D341Med (cell line): ENCODE measurements at regions not wholly inside any gene's neighbourhood (a gene's known extent, or its start where the extent isn't known, plus 50 kb on each side); places are given as distances from the start of the nearest gene placed in this dataset.

Experiments used
- DNase-seq: peaks from one replicate; pipeline ENCODE4 v3.0.0; 2012; ENCODE audit warnings: low spot score

- DNase-seq: no peak
These were observed 749.5 kb downstream of the KCNJ18 start for GRCh38 chr17:22441776-22442175.

DNA sequence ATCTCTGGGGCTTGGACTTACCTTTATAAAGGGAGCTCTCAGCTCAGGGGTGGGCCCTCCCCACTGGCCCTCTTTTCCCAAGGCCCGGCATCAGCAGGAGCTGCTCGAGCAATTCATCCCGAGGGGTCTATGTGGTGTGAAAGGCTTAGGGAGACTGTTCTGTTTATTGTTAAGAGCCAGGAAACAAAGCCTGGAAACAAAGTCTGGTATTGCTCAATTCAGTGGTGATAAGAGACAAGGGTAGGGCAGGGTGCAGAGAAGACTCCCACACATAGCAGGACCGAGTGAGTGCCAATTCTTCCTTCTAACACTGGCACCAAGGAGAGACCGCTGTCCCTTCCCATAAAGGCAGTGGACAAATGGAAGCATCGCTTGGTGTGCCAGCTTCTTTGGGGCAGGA is 750.7 kb downstream of the KCNJ18 start:
- no peak for DNase-seq

DNA sequence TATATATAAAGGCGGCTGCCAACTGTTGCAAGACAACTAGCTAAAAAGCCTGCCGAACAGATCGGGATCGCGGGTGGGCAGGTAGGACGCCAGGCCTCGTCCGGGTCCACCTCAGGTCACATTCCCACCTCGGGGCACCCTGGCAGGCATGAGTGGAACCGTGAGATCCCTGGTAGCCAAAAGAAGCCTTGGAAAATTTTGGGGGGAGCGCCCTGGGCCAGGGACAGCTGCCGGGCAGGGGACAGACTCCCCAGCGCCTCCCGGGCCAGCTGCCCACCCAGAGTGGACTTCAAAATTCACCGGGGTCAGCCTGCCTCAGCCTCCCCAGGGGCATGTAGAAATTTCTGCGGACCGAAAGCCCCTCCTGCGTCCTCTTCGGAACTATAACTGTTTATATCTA is 760.9 kb downstream of the KCNJ18 start:
- no peak for DNase-seq

DNA sequence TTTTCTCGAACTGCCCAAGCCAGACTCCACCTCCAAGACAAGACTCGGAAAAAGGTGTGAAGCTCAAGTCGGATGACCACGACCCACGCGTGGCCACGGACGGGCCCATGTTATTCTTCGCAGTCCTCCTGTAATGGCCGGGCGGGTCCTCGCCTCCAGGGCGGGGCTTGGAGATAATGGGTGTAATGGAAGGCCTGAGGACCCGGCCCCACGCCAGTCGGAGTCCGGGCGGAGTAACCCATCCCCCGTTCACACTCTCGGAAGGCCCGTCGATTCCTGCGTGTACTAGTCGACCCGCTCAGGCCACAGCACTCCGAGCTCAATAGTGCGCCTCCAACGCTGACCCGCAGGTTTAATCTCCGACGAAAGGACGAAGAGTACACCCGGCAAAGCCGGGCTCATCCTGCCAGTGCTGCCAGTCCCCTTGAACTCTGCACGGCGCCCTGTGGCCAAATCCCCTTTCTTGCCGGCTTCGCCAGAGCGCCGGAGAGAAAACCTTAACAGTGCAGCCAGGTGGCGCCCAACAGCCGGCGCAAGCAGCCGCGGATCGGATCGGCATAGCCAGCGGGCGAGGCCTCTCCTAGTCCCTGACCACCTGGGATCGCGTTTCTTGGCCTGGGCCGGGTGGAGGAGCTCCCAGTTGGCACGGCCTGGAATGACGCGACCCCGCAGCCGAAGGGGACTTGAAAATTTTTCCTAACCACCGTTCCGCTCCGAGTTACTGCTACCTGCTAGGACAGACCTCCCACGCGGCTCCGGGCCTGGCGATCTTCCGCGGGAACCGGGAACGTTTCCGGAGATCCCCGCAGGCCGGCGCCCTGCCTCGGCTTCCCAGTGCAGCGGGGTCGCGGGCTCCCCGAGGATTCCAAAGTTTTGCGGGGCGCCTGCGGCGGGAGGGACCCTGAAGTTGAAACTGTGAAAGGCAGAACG is 762.0 kb downstream of the KCNJ18 start:
- no peak for DNase-seq

DNA sequence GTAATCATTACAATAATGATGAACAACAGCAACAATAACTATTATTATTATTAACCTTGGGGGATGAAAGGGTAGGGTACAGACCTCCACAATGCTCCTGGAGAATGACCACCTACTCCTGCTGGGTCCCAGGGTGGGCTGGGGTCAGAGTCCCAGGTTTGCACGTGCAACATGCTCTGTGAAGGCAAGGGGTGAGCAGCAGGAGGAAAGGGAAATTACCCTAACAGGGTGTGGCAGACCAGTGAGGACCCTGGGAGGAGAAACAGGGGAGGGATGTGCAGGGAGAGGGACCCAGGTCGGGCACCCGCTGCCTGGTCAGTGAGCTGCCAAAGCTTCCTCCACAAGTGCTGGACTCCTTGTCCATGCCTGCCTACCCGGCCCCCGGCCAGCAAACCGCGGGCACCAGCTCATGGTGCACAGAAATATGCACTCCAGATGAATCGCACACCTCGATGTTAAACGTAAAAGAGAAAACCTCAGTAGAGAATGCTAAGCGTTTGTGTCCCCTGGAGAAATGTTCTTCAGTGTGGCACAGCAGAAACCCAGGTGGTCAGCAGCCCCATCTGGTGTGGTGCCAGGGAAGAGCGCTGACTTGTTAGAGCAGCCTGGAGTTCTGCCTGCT is 767.1 kb downstream of the KCNJ18 start:
- DNase-seq: no peak

GRCh38 chr17:22459953-22460350 is 767.6 kb downstream of the KCNJ18 start:
- no peak for DNase-seq

GRCh38 chr17:22460461-22461063 is 768.2 kb downstream of the KCNJ18 start:
- DNase-seq: no peak

DNA sequence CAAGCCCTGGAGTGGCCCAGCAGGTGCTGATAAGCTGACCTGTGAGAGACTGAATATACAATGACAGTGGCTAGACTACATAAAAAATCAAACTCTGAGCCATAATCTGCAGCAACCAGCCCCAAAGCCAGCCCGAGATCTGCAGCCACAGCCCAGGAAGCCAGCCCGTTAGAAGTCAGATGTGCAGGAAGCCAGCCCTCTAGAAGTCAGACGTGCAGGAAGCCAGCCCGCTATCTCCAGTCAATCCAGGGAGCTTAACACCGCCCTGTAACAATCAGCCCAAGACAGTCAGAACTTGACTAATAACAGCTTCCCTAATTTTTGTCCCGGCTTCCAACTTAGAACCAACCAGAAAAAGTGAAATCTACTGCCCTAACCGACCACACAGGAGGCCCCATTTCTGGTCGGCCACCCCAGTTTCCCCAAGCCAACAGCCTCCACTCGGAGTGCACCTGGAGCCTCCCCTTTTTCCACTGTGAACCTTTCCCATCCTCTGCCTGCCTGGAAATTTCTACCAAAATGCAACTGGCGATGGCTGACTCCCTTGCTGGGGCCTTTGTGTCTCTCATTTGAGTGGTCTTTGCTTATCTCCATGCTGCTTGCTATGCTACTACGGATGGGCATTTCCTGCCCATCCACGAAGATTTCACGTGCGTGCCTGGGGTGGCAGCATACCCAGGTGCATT is 769.3 kb downstream of the KCNJ18 start:
- DNase-seq: no peak

GRCh38 chr17:22462461-22462860 is 770.1 kb downstream of the KCNJ18 start:
- no peak for DNase-seq

DNA sequence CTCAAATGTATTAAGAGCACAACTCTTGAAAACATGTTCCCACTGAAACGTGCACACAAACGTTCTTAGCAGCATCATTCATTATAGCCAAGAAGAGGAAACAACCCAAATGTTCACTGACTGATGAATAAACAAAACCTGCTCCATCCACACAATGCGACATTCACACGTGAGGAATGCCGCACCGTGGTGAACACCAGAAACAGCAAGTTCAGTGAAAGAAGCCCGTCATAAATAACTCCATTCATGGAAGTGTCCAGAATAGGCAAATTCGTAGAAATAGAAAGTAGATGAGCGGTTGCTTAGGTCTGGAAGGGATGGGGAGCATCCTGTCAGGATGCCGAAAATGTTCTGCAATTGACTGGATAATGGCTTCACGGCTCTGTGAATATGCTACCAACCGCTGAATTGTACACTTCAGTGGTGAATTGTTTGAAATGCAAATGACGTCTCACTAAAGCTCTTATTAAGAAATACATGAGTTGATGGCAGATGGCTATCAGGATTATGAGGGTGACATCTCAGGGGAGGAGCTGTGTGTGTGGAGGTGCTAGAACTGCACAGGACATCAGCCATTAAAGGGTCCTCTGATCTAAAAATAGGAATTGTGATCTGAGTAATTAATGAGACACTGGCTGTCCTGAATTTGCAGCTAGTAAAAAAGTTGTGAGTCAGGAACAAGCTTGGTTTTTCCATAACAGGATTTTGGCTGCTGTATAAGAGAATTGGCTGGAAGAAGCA is 771.0 kb downstream of the KCNJ18 start:
- no peak for DNase-seq

- DNase-seq: no peak
These were observed 771.7 kb downstream of the KCNJ18 start for GRCh38 chr17:22464041-22464440.

- DNase-seq: no peak
These were observed 775.4 kb downstream of the KCNJ18 start for GRCh38 chr17:22467720-22468119.

GRCh38 chr17:22469101-22469880 is 777.0 kb downstream of the KCNJ18 start:
- DNase-seq: no peak

GRCh38 chr17:22469941-22470340 is 777.6 kb downstream of the KCNJ18 start:
- no peak for DNase-seq

DNA sequence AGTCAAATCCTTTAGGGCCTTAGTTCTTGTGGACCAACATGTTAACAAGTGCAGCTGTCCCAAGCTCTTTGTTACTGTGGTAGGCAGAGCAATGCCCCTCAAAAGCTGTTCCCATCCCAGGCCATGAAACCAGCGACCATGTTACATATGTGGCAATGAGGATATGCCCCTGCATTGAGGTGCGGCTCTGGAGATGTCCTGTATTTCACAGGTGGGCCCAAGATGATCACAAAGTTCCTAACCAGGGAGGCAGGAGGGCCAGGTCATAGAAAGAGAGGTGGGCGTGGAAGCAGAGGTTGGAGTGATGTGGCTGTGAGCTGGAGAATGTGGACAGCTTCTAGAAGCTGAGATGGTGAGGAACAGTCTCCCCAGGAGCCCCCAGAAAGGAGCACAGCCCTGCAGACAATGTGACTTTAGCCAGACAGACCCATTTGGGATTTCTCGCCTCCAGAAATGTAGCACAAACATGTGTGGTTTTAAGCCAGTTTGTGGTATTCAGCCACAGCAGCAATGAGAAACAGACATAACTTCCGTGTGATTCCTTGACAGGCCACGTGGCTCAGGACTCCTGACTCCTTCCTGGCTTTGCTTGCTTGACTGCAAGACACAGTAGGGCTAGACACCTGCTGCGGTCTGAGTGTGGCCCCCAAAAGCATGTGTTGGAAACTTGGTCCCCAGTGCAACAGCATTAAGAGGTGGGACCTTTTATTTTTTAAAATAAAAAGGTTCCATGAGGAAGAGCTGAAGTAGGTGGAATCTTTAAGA is 778.3 kb downstream of the KCNJ18 start:
- DNase-seq: no peak

DNA sequence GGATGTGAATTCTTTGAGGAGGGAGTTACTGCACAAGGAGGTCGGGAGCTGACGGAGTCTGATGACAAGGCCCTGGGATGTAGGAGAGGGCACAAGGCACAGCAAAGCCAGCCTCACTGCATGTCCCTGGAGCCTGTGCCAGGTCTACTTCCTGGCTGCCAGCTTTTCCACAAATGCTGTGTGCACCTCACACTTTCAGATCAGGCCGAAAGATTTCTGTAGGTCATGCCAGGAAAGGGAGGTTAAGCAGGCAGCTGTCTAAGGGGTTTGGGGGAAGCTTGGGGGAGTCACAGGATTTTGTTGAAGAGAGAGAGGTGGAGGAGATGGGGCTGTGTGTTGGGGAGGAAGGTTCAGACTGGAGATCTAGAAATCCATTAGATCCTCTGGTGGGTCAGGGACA is 792.5 kb downstream of the KCNJ18 start:
- DNase-seq: no peak

DNA sequence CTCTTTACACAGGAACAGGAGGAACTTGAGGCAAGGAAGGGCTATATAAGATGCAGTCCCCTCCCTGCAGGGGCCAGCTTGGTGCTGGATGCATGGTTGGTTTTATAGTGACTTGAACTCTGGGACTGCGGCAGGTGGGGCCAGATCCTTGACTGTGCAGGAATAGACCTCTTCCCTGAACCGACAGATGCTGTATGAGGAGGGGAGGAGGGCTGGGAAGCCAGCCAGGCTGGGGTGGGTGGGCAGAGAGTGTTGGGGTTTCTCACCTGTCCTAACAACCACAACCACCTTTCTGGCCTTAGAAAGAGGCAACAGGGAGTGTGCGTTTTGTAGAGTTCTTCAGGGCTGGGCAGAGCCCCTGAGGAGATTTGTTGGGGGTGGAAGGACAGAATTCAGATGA is 798.1 kb downstream of the KCNJ18 start:
- DNase-seq: no peak

DNA sequence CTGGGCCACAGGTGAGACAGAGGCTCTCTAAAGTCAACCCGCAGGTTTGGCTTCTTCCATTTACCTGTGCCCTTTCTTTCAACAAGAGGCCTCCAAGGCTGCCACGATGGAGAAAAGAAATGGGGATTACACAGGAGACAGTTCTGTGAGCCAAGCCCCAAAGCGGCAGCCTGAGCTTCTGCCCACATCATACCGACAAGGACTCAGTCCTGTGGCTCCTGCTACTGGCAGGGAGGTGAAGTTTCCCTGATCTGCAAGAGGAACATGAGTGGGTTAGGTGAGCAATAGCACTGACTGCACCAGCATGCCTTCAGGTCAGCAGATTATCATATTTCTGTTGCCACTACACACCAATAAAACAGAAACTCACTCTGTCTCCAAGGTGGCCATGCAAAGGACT is 800.0 kb downstream of the KCNJ18 start:
- DNase-seq: no peak

- no peak for DNase-seq
These were observed 804.1 kb downstream of the KCNJ18 start for GRCh38 chr17:22496450-22496849.

- DNase-seq: no peak
These were observed 811.1 kb downstream of the KCNJ18 start for GRCh38 chr17:22503322-22503899.
